GM10248 (cell line): ENCODE measurements at regions not wholly inside any gene's neighbourhood (a gene's known extent, or its start where the extent isn't known, plus 50 kb on each side); places are given as distances from the start of the nearest gene placed in this dataset.

Experiments
- CTCF ChIA-PET: fragments of 300-600 bp; sonication (Branson Sonifier 250); formaldehyde crosslinking; extraction: SDS; loops from one replicate; lab custom pipeline; 2021; ENCODE audit warnings: antibody characterized with exemption; lab: Yijun Ruan, JAX
- POLR2A ChIA-PET: fragments of 350-650 bp; sonication (Branson Sonifier 250); formaldehyde crosslinking; extraction: SDS; loops from one replicate; lab custom pipeline; 2020; ENCODE audit warnings: antibody characterized with exemption; lab: Yijun Ruan, JAX
- DNase-seq: peaks from one replicate; pipeline ENCODE4 v3.0.0; 2012; ENCODE audit errors: extremely low spot score
- CTCF ChIP-seq: IDR thresholded peaks from 2 replicates; pipeline ENCODE4 v1.5.1; 2012; ENCODE audit warnings: mild to moderate bottlenecking, low read depth; ENCODE audit errors: extremely low read depth, missing control alignments, control extremely low read depth

DNA sequence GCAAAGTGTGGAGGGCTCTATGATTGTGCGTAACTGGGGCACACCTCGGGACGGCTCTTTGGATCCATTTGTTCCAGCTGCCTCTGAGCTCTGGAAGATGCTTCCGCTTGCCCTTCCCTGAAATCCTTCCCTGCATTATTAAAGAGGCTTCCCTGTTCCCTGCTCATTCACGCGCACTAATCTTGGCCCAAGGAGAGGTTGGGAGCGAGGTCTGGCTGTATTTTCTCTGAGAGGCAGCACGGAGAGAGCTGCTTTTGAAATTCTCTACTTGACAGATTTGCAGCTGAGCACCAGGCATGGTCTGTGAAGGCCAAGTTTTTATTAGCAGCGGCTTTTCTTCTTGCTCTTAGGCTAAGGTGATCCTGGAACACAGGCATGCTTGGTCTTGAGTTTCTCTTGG lies 94.8 kb upstream of the NTM start:
- no peak for DNase-seq
- ChIA-PET CTCF (interaction anchor here (1.0 kb wide), 2 partner anchors 8 to 29 kb away, joined by 3 read pairs; no protein-coding TSS in a partner anchor), POLR2A (no interaction called here)
- TF ChIP-seq CTCF = no peak

DNA sequence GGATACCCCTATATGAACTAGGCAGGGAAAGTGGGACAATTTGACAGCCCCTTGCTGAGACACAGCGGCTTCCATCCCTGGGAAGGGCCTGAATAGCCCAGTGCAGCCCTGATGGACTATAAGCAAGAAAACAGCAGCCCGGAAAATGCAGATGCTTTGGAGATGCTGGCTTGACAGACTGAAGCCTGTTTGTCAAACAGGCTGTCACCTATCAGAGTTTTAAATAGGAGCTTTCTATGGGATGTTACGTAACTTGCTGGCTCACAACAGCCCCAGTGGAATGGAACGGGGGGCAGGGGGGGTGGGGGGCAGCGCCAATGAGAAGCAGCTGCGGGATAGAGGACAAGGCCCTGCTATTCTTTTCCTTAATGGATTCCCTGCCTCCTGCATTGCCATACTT lies 91.9 kb upstream of the NTM start:
- TF ChIP-seq CTCF = no peak
- POLR2A ChIA-PET = no interaction called here

GRCh38 chr11:131279654-131280384 lies 90.6 kb upstream of the NTM start:
- no peak for DNase-seq
- ChIA-PET CTCF (no interaction called here), POLR2A (no interaction called here)
- no peak for TF ChIP-seq CTCF

More for the DNA sequence above, 91.9 kb upstream of the NTM start:
- CTCF ChIA-PET = no interaction called here
- no peak for DNase-seq

DNA sequence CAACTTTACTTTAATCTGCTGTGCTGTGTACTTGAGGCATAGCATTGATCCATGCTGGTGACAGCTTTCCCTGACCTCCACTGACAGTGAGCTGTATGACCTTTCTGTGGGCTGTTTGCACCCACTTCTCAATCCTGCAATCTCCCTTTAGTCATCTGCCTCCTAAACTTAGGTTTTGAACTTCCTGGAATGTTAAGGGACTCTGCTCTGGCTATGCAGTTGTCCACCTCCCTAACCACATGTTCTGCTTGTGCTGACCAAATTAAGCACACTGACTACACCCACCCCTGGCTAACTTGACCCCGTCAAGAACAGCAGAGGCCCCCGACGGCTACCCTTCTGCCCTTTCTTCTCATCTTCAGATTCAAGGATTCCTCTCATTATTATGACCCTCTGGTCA lies 89.1 kb upstream of the NTM start:
- TF ChIP-seq CTCF = no peak
- ChIA-PET POLR2A (no interaction called here), CTCF (interaction anchor here (0.8 kb wide), 1 partner anchor 15 kb away, joined by 3 read pairs; no protein-coding TSS in a partner anchor)

GRCh38 chr11:131284041-131284440 lies 86.4 kb upstream of the NTM start:
- POLR2A ChIA-PET = no interaction called here
- TF ChIP-seq CTCF = no peak
- no peak for DNase-seq
- CTCF ChIA-PET = interaction anchor here (0.8 kb wide), 1 partner anchor 9 kb away, joined by 3 read pairs; no protein-coding TSS in a partner anchor

More for the DNA sequence above, 89.1 kb upstream of the NTM start:
- DNase-seq = no peak

DNA sequence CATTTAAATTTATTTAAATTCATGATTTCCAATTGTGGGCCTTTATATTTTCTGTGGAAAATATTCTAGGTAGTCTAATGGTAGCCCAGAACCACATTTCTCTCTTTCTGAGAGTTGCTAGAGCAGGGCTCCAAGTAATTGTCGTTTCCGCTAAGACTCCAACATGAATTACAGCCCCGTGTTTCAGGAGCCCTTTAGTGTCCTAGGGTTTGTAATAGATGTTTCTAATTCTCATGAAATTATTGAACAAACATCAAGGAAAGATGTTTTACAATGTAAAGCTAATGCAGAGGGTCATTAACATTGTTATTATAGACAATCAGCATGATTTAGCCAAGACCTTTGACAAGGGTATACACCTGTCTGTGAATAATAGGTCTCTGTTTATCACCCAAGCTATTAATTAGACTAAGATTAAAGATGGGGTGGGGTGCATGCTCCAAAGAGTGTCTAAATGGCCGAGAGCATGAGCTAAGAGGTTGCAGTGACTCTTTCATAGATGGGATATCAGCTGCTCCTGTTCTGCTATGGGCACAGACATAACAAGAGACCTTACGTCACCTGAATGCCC lies 81.8 kb upstream of the NTM start:
- TF ChIP-seq CTCF = no peak
- ChIA-PET POLR2A (no interaction called here), CTCF (interaction anchor here (1.1 kb wide), 1 partner anchor 12 kb away, joined by 4 read pairs; no protein-coding TSS in a partner anchor)
- DNase-seq = no peak
